Mammary epithelial cell (primary cell): ENCODE measurements at regions not wholly inside any gene's neighbourhood (a gene's known extent, or its start where the extent isn't known, plus 50 kb on each side); places are given as distances from the start of the nearest gene placed in this dataset.

Source experiments
- CTCF ChIP-seq, 2 donors: IDR thresholded peaks in 1 of 2; conservative IDR thresholded peaks in 1 of 2; 2 replicates each; pipeline ENCODE4 v1.5.1; 2011 to 2012; ENCODE audit warnings: inconsistent platforms in 2 of 2, low read length in 2 of 2, mild to moderate bottlenecking in 2 of 2, control low read depth in 1 of 2, low read depth in 1 of 2; ENCODE audit not compliant: insufficient read depth in 1 of 2; ENCODE audit errors: extremely low read depth in 1 of 2
- EZH2 ChIP-seq: IDR thresholded peaks from 2 replicates; pipeline ENCODE4 v1.6.1; 2012; ENCODE audit warnings: low read length, inconsistent platforms, borderline replicate concordance

GRCh38 chr2:60053791-60054190 is 499.7 kb downstream of the BCL11A start:
- TF ChIP-seq CTCF (conservative IDR thresholded peaks at IDR 0.05 in 1 of 2, IDR thresholded peaks at IDR 0.05 in 1 of 2; ENCODE audit: extremely low read depth in 1 of 2, insufficient read depth in 1 of 2, low read depth in 1 of 2, low read length in 2 of 2) (no peak), EZH2 (no peak)
